ENCODE measurements at regions not wholly inside any gene's neighbourhood (a gene's known extent, or its start where the extent isn't known, plus 50 kb on each side); places are given as distances from the start of the nearest gene placed in this dataset.

DNA sequence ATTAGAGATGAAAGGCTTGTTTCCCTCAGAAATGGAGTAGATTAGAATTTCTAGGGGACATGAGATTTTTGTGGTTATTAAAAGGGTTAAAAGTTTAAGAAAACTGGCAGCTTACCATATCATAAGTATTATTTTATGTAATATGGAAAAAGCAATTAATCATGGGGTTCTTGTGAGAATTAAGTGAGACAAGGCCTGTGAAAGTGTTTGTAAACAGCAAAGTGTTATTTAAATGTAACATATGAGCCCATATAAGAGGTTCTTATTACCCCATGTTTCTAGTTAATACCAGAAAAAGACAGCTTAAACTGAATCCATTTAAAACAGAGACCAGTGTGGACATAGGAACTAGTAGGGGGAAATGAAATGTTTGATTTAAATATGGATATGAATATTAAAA, 241.1 kb upstream of the PIK3R1 start:
- Histone ChIP-seq H3K4me3 (ENCODE audit: low read length) (no peak overlapping the region), H3K27ac (ENCODE audit: low read depth, low read length) (no peak overlapping the region), H3K36me3 (ENCODE audit: control insufficient read depth, low read length) (no peaks in the 10 kb centered on the region), H3K4me2 (ENCODE audit: low read length) (no peak overlapping the region), H3K9me3 (ENCODE audit: control insufficient read depth, insufficient read depth, low read length) (no peaks in the 10 kb centered on the region), H3F3A (ENCODE audit: control insufficient read depth, insufficient read depth) (no peaks in the 10 kb centered on the region), H3K9me2 (replicated peaks; ENCODE audit: control insufficient read depth, low read length) (no peaks in the 10 kb centered on the region), H4K20me1 (ENCODE audit: control insufficient read depth, insufficient read depth, low read depth, low read length) (no peaks in the 10 kb centered on the region), H3K79me2 (ENCODE audit: control insufficient read depth, low read length) (no peaks in the 10 kb centered on the region), H3K4me1 (ENCODE audit: control insufficient read depth, low read length) (no peaks in the 10 kb centered on the region), H3K27me3 (ENCODE audit: control insufficient read depth, low read length) (no peaks in the 10 kb centered on the region)
- TF ChIP-seq, protein P1, sequence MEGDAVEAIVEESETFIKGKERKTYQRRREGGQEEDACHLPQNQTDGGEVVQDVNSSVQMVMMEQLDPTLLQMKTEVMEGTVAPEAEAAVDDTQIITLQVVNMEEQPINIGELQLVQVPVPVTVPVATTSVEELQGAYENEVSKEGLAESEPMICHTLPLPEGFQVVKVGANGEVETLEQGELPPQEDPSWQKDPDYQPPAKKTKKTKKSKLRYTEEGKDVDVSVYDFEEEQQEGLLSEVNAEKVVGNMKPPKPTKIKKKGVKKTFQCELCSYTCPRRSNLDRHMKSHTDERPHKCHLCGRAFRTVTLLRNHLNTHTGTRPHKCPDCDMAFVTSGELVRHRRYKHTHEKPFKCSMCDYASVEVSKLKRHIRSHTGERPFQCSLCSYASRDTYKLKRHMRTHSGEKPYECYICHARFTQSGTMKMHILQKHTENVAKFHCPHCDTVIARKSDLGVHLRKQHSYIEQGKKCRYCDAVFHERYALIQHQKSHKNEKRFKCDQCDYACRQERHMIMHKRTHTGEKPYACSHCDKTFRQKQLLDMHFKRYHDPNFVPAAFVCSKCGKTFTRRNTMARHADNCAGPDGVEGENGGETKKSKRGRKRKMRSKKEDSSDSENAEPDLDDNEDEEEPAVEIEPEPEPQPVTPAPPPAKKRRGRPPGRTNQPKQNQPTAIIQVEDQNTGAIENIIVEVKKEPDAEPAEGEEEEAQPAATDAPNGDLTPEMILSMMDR (IDR thresholded peaks at IDR 0.05; ENCODE audit: low read depth, low read length, poor library complexity, severe bottlenecking): no peak
- TF ChIP-seq EZH2phosphoT487 (IDR thresholded peaks at IDR 0.05; ENCODE audit: borderline replicate concordance, low read length): no peak

DNA sequence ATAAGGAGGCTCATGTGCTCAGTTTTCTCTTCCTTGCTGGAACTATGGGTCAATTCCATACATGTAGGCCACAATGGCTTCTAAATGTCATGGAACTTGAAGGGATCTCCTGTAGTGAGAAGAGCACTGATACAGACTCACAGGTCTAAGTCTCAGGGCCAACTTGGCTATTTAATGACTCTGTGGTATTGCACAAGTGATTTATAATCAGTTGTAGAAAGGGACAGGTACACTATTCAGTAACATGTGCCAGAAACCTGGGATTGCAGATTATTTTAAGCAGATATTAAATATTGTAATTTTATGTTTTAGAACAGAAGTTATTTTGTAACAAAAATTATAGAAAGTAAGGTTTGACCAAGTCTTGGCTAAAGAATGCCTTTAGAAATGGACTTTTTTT, 241.5 kb upstream of the PIK3R1 start:
- no peak for TF ChIP-seq EZH2phosphoT487 (IDR thresholded peaks at IDR 0.05; ENCODE audit: borderline replicate concordance, low read length)
- TF ChIP-seq, protein P1 (IDR thresholded peaks at IDR 0.05; ENCODE audit: low read depth, low read length, poor library complexity, severe bottlenecking): no peak
- no peaks in the 10 kb centered on the region for H3K79me2 ChIP-seq (ENCODE audit: control insufficient read depth, low read length)
- no peaks in the 10 kb centered on the region for H3K9me2 ChIP-seq (replicated peaks; ENCODE audit: control insufficient read depth, low read length)
- H3K4me3 ChIP-seq (ENCODE audit: low read length): no peak overlapping the region
- no peaks in the 10 kb centered on the region for H3F3A ChIP-seq (ENCODE audit: control insufficient read depth, insufficient read depth)
- no peaks in the 10 kb centered on the region for H3K9me3 ChIP-seq (ENCODE audit: control insufficient read depth, insufficient read depth, low read length)
- no peak overlapping the region for H3K27ac ChIP-seq (ENCODE audit: low read depth, low read length)
- no peaks in the 10 kb centered on the region for H3K4me1 ChIP-seq (ENCODE audit: control insufficient read depth, low read length)
- no peaks in the 10 kb centered on the region for H3K27me3 ChIP-seq (ENCODE audit: control insufficient read depth, low read length)
- no peaks in the 10 kb centered on the region for H4K20me1 ChIP-seq (ENCODE audit: control insufficient read depth, insufficient read depth, low read depth, low read length)
- no peak overlapping the region for H3K4me2 ChIP-seq (ENCODE audit: low read length)
- no peaks in the 10 kb centered on the region for H3K36me3 ChIP-seq (ENCODE audit: control insufficient read depth, low read length)

DNA sequence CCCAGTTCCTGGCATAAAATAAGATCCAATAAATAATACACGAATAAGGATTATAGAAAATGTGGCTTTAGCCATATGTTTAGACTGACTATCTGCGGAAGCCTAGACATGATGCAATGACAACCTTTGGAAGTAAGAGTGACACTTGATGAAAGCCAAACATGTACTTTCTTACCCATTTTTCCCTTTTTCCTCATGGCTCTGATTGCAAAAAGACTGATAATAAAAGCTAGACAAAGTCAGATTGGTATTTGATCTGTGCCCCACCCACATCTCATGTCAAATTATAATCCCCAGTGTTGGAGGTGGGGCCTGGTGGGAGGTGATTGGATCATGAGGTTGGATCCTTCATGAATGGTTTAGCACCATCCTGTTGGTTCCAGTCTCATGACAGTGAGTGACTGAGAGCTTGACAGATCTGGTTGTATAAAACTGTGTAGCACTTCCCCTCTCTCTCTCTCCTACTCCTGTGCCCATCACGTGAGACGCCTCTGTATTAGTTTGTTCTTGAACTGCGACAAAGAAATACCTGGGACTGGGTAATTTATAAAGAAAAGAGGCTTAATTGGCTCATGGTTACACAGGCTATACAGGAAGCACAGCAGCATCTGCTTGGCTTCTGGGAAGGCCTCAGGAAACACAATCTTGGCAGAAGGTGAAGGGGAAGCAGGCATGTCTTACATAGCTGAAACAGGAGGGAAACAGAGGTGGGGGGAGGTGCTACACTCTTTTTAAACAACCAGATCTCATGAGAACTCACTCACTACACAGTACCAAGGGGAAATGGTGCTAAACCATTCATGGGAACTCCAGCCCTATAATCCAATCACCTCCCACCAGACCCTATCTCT, 243.4 kb upstream of the PIK3R1 start:
- H3K79me2 ChIP-seq (ENCODE audit: control insufficient read depth, low read length): no peaks in the 10 kb centered on the region
- no peaks in the 10 kb centered on the region for H3K9me3 ChIP-seq (ENCODE audit: control insufficient read depth, insufficient read depth, low read length)
- H3K4me3 ChIP-seq (ENCODE audit: low read length): no peak overlapping the region
- H3K9me2 ChIP-seq (replicated peaks; ENCODE audit: control insufficient read depth, low read length): no peaks in the 10 kb centered on the region
- TF ChIP-seq EZH2phosphoT487 (IDR thresholded peaks at IDR 0.05; ENCODE audit: borderline replicate concordance, low read length): no peak
- TF ChIP-seq, protein P1 (IDR thresholded peaks at IDR 0.05; ENCODE audit: low read depth, low read length, poor library complexity, severe bottlenecking): no peak
- no peaks in the 10 kb centered on the region for H3K4me1 ChIP-seq (ENCODE audit: control insufficient read depth, low read length)
- H3K4me2 ChIP-seq (ENCODE audit: low read length): no peak overlapping the region
- H3K27me3 ChIP-seq (ENCODE audit: control insufficient read depth, low read length): no peaks in the 10 kb centered on the region
- no peaks in the 10 kb centered on the region for H4K20me1 ChIP-seq (ENCODE audit: control insufficient read depth, insufficient read depth, low read depth, low read length)
- H3K27ac ChIP-seq (ENCODE audit: low read depth, low read length): no peak overlapping the region
- no peaks in the 10 kb centered on the region for H3F3A ChIP-seq (ENCODE audit: control insufficient read depth, insufficient read depth)
- H3K36me3 ChIP-seq (ENCODE audit: control insufficient read depth, low read length): no peaks in the 10 kb centered on the region

All from DOHH2 (cell line).